A549 (cell line): ENCODE measurements at regions not wholly inside any gene's neighbourhood (a gene's known extent, or its start where the extent isn't known, plus 50 kb on each side); places are given as distances from the start of the nearest gene placed in this dataset.

Experiments used
- ATAC-seq, 2 experiments: fragments of 200-7000 bp in 1 of 2; fragments of >200 bp in 1 of 2; cut with Nextera tagmentation in 1 of 2; cut with Tn5 transposase in 1 of 2; 3 replicates each; pipeline versions ENCODE4 v1.8.0 to v1.9.1; 2018 to 2020; ENCODE audit warnings: mild to moderate bottlenecking in 1 of 2, moderate library complexity in 1 of 2
- CTCF ChIA-PET: fragments of 300-600 bp; sonication (Branson Sonifier 250); formaldehyde crosslinking; extraction: SDS; loops from one replicate; lab custom pipeline; 2021; ENCODE audit warnings: antibody characterized with exemption, inconsistent platforms; lab: Yijun Ruan, JAX
- POLR2A ChIA-PET: fragments of 350-600 bp; formaldehyde crosslinking; extraction: SDS; loops from one replicate; lab custom pipeline; 2021; ENCODE audit warnings: antibody characterized with exemption, inconsistent platforms; lab: Yijun Ruan, JAX
- DNase-seq, 2 experiments: peaks; one replicate each; pipeline versions ENCODE4 v3.0.0 to v3.0.0-alpha.2; 2011 to 2016; ENCODE audit warnings: low read depth in 1 of 2, low spot score in 1 of 2
- FAIRE-seq: peaks from 2 replicates; lab custom pipeline; 2011; peaks lifted over from hg19 to GRCh38; lab: Jason Lieb, UNC
- H3K27ac ChIP-seq, 2 experiments: fragments of >200 bp; sonication (Bioruptor Twin); formaldehyde crosslinking; 3 replicates each; pipeline ENCODE4 v1.5.1; 2016 to 2017
- H3K4me1 ChIP-seq: fragments of >200 bp; sonication (Bioruptor Twin); formaldehyde crosslinking; 3 replicates; pipeline ENCODE4 v1.6.1; 2016
- H3K4me2 ChIP-seq: fragments of >200 bp; sonication (Bioruptor Twin); formaldehyde crosslinking; 3 replicates; pipeline ENCODE4 v1.6.1; 2016
- H3K4me3 ChIP-seq: fragments of >200 bp; sonication (Bioruptor Twin); formaldehyde crosslinking; 3 replicates; pipeline ENCODE4 v1.5.1; 2016
- H3K9me3 ChIP-seq: fragments of >200 bp; sonication (Bioruptor Twin); formaldehyde crosslinking; 3 replicates; pipeline ENCODE4 v1.6.1; 2016
- BHLHE40 ChIP-seq: IDR thresholded peaks from 2 replicates; pipeline ENCODE4 v1.6.1; 2012; ENCODE audit warnings: low read depth, low read length, inconsistent platforms
- FOSB ChIP-seq: fragments of 250-450 bp; sonication (Bioruptor Pico); IDR thresholded peaks from 2 replicates; pipeline ENCODE4 v1.5.0; 2020; ENCODE audit warnings: mild to moderate bottlenecking, moderate library complexity
- FOSL2 ChIP-seq, 2 experiments: fragments of 450-650 bp in 1 of 2; fragments of >200 bp in 1 of 2; sonication (Bioruptor Twin) in 1 of 2; formaldehyde crosslinking; IDR thresholded peaks; 2 replicates each; pipeline versions ENCODE4 v1.5.0 to v1.6.1; 2016 to 2020; ENCODE audit warnings: mild to moderate bottlenecking in 1 of 2, moderate library complexity in 1 of 2
- HDAC2 ChIP-seq: fragments of 200-600 bp; sonication (generic); IDR thresholded peaks from 2 replicates; pipeline ENCODE4 v1.6.1; 2016
- HEYL ChIP-seq: fragments of 250-450 bp; sonication (Bioruptor Pico); IDR thresholded peaks from 2 replicates; pipeline ENCODE4 v1.8.0; 2021; ENCODE audit warnings: mild to moderate bottlenecking, moderate library complexity
- JUN ChIP-seq, 2 experiments: fragments of >200 bp; sonication (Bioruptor Twin); formaldehyde crosslinking; IDR thresholded peaks; 2 replicates in 1 of 2; 3 replicates in 1 of 2; pipeline ENCODE4 v1.6.1; 2016 to 2017
- KDM5A ChIP-seq: fragments of 200-600 bp; sonication (generic); IDR thresholded peaks from 2 replicates; pipeline ENCODE4 v1.6.1; 2016; ENCODE audit warnings: antibody characterized with exemption, mild to moderate bottlenecking
- MAZ ChIP-seq: fragments of 150-350 bp; IDR thresholded peaks from 2 replicates; pipeline ENCODE4 v1.6.1; 2014; ENCODE audit warnings: antibody characterized with exemption, low read depth, low read length, borderline replicate concordance
- NFE2L2 ChIP-seq: fragments of 150-350 bp; conservative IDR thresholded peaks from 2 replicates; pipeline ENCODE4 v1.6.1; 2014; ENCODE audit warnings: low read length
- POLR2AphosphoS2 ChIP-seq: conservative IDR thresholded peaks from 2 replicates; pipeline ENCODE4 v1.6.1; 2012; ENCODE audit warnings: low read length, improper control_type of control experiment, inconsistent platforms
- RAD21 ChIP-seq, 2 experiments: fragments of >200 bp in 1 of 2; sonication (Bioruptor Twin) in 1 of 2; formaldehyde crosslinking in 1 of 2; IDR thresholded peaks in 1 of 2; conservative IDR thresholded peaks in 1 of 2; 2 replicates in 1 of 2; 3 replicates in 1 of 2; pipeline ENCODE4 v1.6.1; 2012 to 2018; ENCODE audit warnings: inconsistent platforms in 1 of 2
- RARB ChIP-seq: fragments of 250-450 bp; sonication (Bioruptor Pico); IDR thresholded peaks from 2 replicates; pipeline ENCODE4 v1.8.0; 2021; ENCODE audit warnings: mild to moderate bottlenecking, moderate library complexity
- REST ChIP-seq: fragments of 200-600 bp; sonication (generic); IDR thresholded peaks from 2 replicates; pipeline ENCODE4 v1.6.1; 2016; ENCODE audit warnings: antibody characterized with exemption, mild to moderate bottlenecking, moderate library complexity
- RFX5 ChIP-seq: fragments of 450-650 bp; IDR thresholded peaks from 2 replicates; pipeline ENCODE4 v1.7.1; 2014; ENCODE audit warnings: antibody characterized with exemption, mild to moderate bottlenecking, moderate library complexity
- RNF2 ChIP-seq: fragments of 200-600 bp; sonication (generic); IDR thresholded peaks from 2 replicates; pipeline ENCODE4 v1.6.1; 2016; ENCODE audit warnings: low read depth, mild to moderate bottlenecking, antibody characterized with exemption, moderate library complexity, borderline replicate concordance
- SREBF2 ChIP-seq: fragments of 450-650 bp; IDR thresholded peaks from 2 replicates; pipeline ENCODE4 v1.6.1; 2014; ENCODE audit warnings: mild to moderate bottlenecking, moderate library complexity
- ZFP36 ChIP-seq: fragments of 450-650 bp; IDR thresholded peaks from 2 replicates; pipeline ENCODE4 v1.6.1; 2014; ENCODE audit warnings: borderline replicate concordance; ENCODE audit not compliant: partially characterized antibody
- ZNF302 ChIP-seq: fragments of 250-450 bp; sonication (Bioruptor Pico); IDR thresholded peaks from 2 replicates; pipeline ENCODE4 v1.9.0; 2021; ENCODE audit warnings: inconsistent platforms, mild to moderate bottlenecking, moderate library complexity
- WGBS: methylation state at CpG from one replicate; pipeline ENCODE4 v1.1.6; 2017; ENCODE audit errors: missing lambda C conversion rate; 5-methylcytosine and 5-hydroxymethylcytosine counted together
- TF ChIP-seq, protein P1 (sequence below): fragments of 250-450 bp; sonication (Bioruptor Pico); IDR thresholded peaks from 2 replicates; pipeline ENCODE4 v1.5.0; 2020; ENCODE audit warnings: low read depth, mild to moderate bottlenecking, moderate library complexity

GRCh38 chr1:229109320-229109761 is 161.6 kb upstream of the RAB4A start:
- no peak for TF ChIP-seq BHLHE40
- no peak for TF ChIP-seq NFE2L2
- TF ChIP-seq HDAC2, result no peak
- no peak for TF ChIP-seq HEYL (CRISPR knock-in tag)
- no peak for TF ChIP-seq POLR2AphosphoS2
- TF ChIP-seq FOSL2 (IDR thresholded peaks at IDR 0.05), result no peak
- no peak for TF ChIP-seq FOSL2 (CRISPR knock-in tag; IDR thresholded peaks at IDR 0.05)
- no peak for TF ChIP-seq FOSB
- no peak for TF ChIP-seq RARB (CRISPR knock-in tag)
- TF ChIP-seq, protein P1, sequence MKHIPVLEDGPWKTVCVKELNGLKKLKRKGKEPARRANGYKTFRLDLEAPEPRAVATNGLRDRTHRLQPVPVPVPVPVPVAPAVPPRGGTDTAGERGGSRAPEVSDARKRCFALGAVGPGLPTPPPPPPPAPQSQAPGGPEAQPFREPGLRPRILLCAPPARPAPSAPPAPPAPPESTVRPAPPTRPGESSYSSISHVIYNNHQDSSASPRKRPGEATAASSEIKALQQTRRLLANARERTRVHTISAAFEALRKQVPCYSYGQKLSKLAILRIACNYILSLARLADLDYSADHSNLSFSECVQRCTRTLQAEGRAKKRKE (CRISPR knock-in tag), result no peak
- no peak for TF ChIP-seq SREBF2
- TF ChIP-seq MAZ, result no peak
- TF ChIP-seq RAD21 (conservative IDR thresholded peaks at IDR 0.05 in 1 of 2, IDR thresholded peaks at IDR 0.05 in 1 of 2), result no peak
- no peak for TF ChIP-seq KDM5A
- no peak for TF ChIP-seq ZNF302 (CRISPR knock-in tag)
- TF ChIP-seq RFX5, result no peak
- no peak for TF ChIP-seq JUN (IDR thresholded peaks at IDR 0.05)
- H3K27ac ChIP-seq, result no peak overlapping the region
- POLR2A ChIA-PET, result no interaction called here
- ATAC-seq, result no peak
- 88% methylated on average over 4 of the region's 5 CpGs for WGBS
- H3K4me1 ChIP-seq, result peaks cover 12% of the 10 kb centered on the region; the same call in 2 of the 3 replicates
- CTCF ChIA-PET, result interaction anchor here (0.7 to 1.5 kb wide), 5 partner anchors 10 to 445 kb away, joined by 3 to 4 read pairs (median 3); no protein-coding TSS in a partner anchor
- no peak overlapping the region for H3K4me3 ChIP-seq
- no peak overlapping the region for H3K4me2 ChIP-seq
- FAIRE-seq, result no peak
- H3K9me3 ChIP-seq, result no peaks in the 10 kb centered on the region
- no peak for DNase-seq

DNA sequence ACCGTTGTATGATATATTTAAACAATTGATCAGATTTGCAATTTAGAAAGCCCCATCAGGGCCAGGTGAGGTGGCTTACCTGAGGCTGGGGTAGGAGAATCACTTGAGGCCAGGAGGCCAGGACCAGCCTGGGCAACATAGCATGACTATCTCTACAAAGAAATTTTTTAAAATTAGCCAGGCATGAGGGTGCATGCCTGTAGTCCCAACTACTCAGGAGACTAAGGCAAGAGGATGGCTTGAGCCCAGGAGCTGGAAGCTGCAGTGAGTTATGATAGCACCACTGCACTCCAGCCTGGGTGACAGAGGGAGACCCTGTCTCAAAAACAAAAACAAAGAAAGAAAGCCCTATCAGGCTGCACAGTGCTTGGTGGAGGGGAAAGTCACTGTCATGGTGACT is 159.9 kb upstream of the RAB4A start:
- no peaks in the 10 kb centered on the region for H3K9me3 ChIP-seq
- CTCF ChIA-PET, result interaction anchor here (0.7 to 1.5 kb wide), 2 partner anchors 8 to 116 kb away, joined by 4 read pairs; no protein-coding TSS in a partner anchor
- POLR2A ChIA-PET, result no interaction called here
- no peak overlapping the region for H3K4me3 ChIP-seq
- no peak for DNase-seq
- H3K4me1 ChIP-seq, result peaks cover 20% of the 10 kb centered on the region; the same call in 2 of the 3 replicates
- TF ChIP-seq REST (no peak), ZNF302 (CRISPR knock-in tag) (no peak), RNF2 (no peak)
- no peak for ATAC-seq
- FAIRE-seq, result no peak
- H3K4me2 ChIP-seq, result no peak overlapping the region
- 78% methylated on average over 1 of the region's 1 CpG for WGBS
- H3K27ac ChIP-seq, result no peak overlapping the region

DNA sequence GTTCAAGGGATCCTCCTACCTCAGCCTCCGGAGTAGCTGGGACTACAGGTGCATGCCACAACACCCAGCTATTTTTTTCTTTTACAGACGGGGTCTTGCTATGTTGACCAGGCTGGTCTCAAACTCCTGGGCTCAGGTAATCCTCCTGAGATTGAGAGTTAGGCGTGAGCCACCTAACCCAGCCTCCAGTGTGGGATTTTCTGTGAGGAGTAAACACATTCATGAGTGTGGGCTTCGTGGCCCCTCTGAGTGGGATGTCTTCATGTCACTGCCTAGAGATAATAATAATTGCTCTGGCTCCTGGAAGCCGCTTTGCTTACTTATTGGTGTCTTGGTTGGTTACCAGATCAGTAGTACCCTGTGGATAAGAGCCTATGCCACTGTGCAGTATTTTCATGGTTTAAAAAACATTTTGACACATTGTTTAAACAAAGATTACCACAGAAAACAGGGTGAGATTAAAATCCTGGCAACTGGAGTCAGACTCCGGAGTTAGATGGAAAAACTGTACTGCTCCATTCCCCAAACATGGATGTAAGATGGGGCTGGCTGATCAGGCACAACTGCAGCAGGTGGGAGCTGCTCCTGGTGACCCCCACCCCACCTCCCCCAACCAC is 159.1 kb upstream of the RAB4A start:
- POLR2A ChIA-PET, result no interaction called here
- CTCF ChIA-PET, result interaction anchor here (0.7 to 4.1 kb wide), 2 partner anchors 115 to 377 kb away, joined by 4 to 10 read pairs; partner anchors contain the start of gene RHOU
- Histone ChIP-seq H3K4me1 (peaks cover 20% of the 10 kb centered on the region; the same call in 2 of the 3 replicates), H3K4me2 (no peak overlapping the region), H3K9me3 (no peaks in the 10 kb centered on the region), H3K27ac (no peak overlapping the region), H3K4me3 (no peak overlapping the region)
- ATAC-seq (no peak), DNase-seq (no peak), FAIRE-seq (no peak)
- 65% methylated on average over 6 of the region's 6 CpGs for WGBS
- no peak for TF ChIP-seq NFE2L2
- no peak for TF ChIP-seq ZFP36
